ENCODE measurements at regions not wholly inside any gene's neighbourhood (a gene's known extent, or its start where the extent isn't known, plus 50 kb on each side); places are given as distances from the start of the nearest gene placed in this dataset.

- TF ChIP-seq CTCF (IDR thresholded peaks at IDR 0.05) (no peak), POLR2A (IDR thresholded peaks at IDR 0.05) (no peak)
Observed at GRCh38 chr7:46859963-46860475, 721.9 kb downstream of the TNS3 start.

Measured in thyroid gland (tissue), 4 donors.